MCF 10A (cell line): ENCODE measurements at regions not wholly inside any gene's neighbourhood (a gene's known extent, or its start where the extent isn't known, plus 50 kb on each side); places are given as distances from the start of the nearest gene placed in this dataset.

ENCODE experiments used
- BruUV-seq: library from RNA; stranded (reverse); fragments of 400-500 nt; replicated peaks from 2 replicates; lab custom pipeline; 2021; lab: Mats Ljungman, UMichigan
- CTCF ChIA-PET: fragments of 300-600 bp; sonication (Branson Sonifier 250); formaldehyde crosslinking; extraction: SDS; loops from one replicate; lab custom pipeline; 2021; ENCODE audit warnings: antibody characterized with exemption, inconsistent platforms; lab: Yijun Ruan, JAX
- POLR2A ChIA-PET: fragments of 300-600, 350-650 bp; sonication (Branson Sonifier 250); formaldehyde crosslinking; extraction: SDS; loops from one replicate; lab custom pipeline; 2020; ENCODE audit warnings: antibody characterized with exemption, inconsistent platforms; lab: Yijun Ruan, JAX
- DNase-seq: peaks from one replicate; pipeline ENCODE4 v3.0.0-alpha.2; 2018; ENCODE audit not compliant: unreplicated experiment
- H3K27ac Mint-ChIP-seq: one replicate; pipeline ENCODE4 v1.8.0; 2022; ENCODE audit warnings: mild to moderate bottlenecking, low read depth, mixed read lengths; ENCODE audit not compliant: unreplicated experiment
- H3K27me3 Mint-ChIP-seq: one replicate; pipeline ENCODE4 v1.8.0; 2022; ENCODE audit warnings: mixed read lengths; ENCODE audit not compliant: insufficient read depth, unreplicated experiment
- H3K36me3 Mint-ChIP-seq: one replicate; pipeline ENCODE4 v1.8.0; 2022; ENCODE audit warnings: mild to moderate bottlenecking, moderate library complexity, mixed read lengths; ENCODE audit not compliant: insufficient read depth, unreplicated experiment
- H3K4me1 Mint-ChIP-seq: one replicate; pipeline ENCODE4 v1.8.0; 2022; ENCODE audit warnings: mixed read lengths; ENCODE audit not compliant: insufficient read depth, unreplicated experiment
- H3K4me3 Mint-ChIP-seq: one replicate; pipeline ENCODE4 v1.8.0; 2022; ENCODE audit warnings: mild to moderate bottlenecking, moderate library complexity, mixed read lengths; ENCODE audit not compliant: unreplicated experiment
- H3K9me3 Mint-ChIP-seq: one replicate; pipeline ENCODE4 v1.8.0; 2022; ENCODE audit warnings: mixed read lengths; ENCODE audit not compliant: unreplicated experiment
- CTCF ChIP-seq: fragments of 200-600 bp; IDR thresholded peaks from one replicate; pipeline ENCODE4 v1.8.0; 2022; ENCODE audit warnings: antibody characterized with exemption, mild to moderate bottlenecking; ENCODE audit not compliant: unreplicated experiment
- intact Hi-C: fragments of 100-400 bp; cut with micrococcal nuclease; formaldehyde crosslinking; loops from 2 replicates; pipeline ENCODE4 v1.14.1; 2022

- ChIA-PET CTCF (interaction anchor here (0.6 kb wide), 3 partner anchors 74 to 976 kb away, joined by 3 to 4 read pairs (median 3); no protein-coding TSS in a partner anchor), POLR2A (interaction anchor here (0.7 kb wide), 1 partner anchor 120 kb away, joined by 3 read pairs; no protein-coding TSS in a partner anchor)
- no peak for TF ChIP-seq CTCF
- intact Hi-C loops = no loop called here
- no TSS peak for BruUV-seq
- Mint-ChIP-seq H3K4me1 (no peaks in the 10 kb centered on the region), H3K36me3 (peaks cover 6% of the 10 kb centered on the region), H3K27ac (no peak overlapping the region), H3K4me3 (no peak overlapping the region), H3K27me3 (peaks cover 22% of the 10 kb centered on the region), H3K9me3 (no peaks in the 10 kb centered on the region)
- no peak for DNase-seq
These were observed 53.5 kb upstream of the APCDD1L start for GRCh38 chr20:58568483-58569240.

- intact Hi-C loops = no loop called here
- H3K4me1 Mint-ChIP-seq = no peaks in the 10 kb centered on the region
These were observed 52.9 kb upstream of the APCDD1L start for GRCh38 chr20:58568126-58568482.

GRCh38 chr20:58567437-58567836, 52.2 kb upstream of the APCDD1L start:
- intact Hi-C loops = no loop called here
- H3K9me3 Mint-ChIP-seq = no peaks in the 10 kb centered on the region
- ChIA-PET CTCF (interaction anchor here (0.5 to 0.7 kb wide), 2 partner anchors 178 to 187 kb away, joined by 3 read pairs; partner anchors contain the start of gene VAPB), POLR2A (interaction anchor here (0.8 kb wide), 1 partner anchor 12 kb away, joined by 3 read pairs; no protein-coding TSS in a partner anchor)
- H3K4me3 Mint-ChIP-seq = no peak overlapping the region
- BruUV-seq = no TSS peak
- peaks cover 6% of the 10 kb centered on the region for H3K36me3 Mint-ChIP-seq
- H3K4me1 Mint-ChIP-seq = no peaks in the 10 kb centered on the region
- no peak for DNase-seq
- peaks cover 22% of the 10 kb centered on the region for H3K27me3 Mint-ChIP-seq
- no peak overlapping the region for H3K27ac Mint-ChIP-seq
- TF ChIP-seq CTCF = no peak

More at GRCh38 chr20:58568126-58568482, 52.9 kb upstream of the APCDD1L start:
- H3K4me3 Mint-ChIP-seq = no peak overlapping the region
- no TSS peak for BruUV-seq
- no peak overlapping the region for H3K27ac Mint-ChIP-seq
- CTCF ChIA-PET = no interaction called here
- H3K36me3 Mint-ChIP-seq = peaks cover 6% of the 10 kb centered on the region
- peaks cover 22% of the 10 kb centered on the region for H3K27me3 Mint-ChIP-seq
- no peak for DNase-seq
- no peaks in the 10 kb centered on the region for H3K9me3 Mint-ChIP-seq
- POLR2A ChIA-PET = interaction anchor here (0.7 kb wide), 1 partner anchor 120 kb away, joined by 3 read pairs; no protein-coding TSS in a partner anchor
- no peak for TF ChIP-seq CTCF

GRCh38 chr20:58566981-58567380, 51.8 kb upstream of the APCDD1L start:
- Mint-ChIP-seq H3K9me3 (no peaks in the 10 kb centered on the region), H3K4me1 (no peaks in the 10 kb centered on the region), H3K4me3 (no peak overlapping the region), H3K27ac (no peak overlapping the region), H3K36me3 (peaks cover 6% of the 10 kb centered on the region), H3K27me3 (peaks cover 22% of the 10 kb centered on the region)
- POLR2A ChIA-PET = interaction anchor here (0.8 kb wide), 1 partner anchor 11 kb away, joined by 3 read pairs; no protein-coding TSS in a partner anchor
- CTCF ChIA-PET = interaction anchor here (0.5 to 0.7 kb wide), 3 partner anchors 178 to 1062 kb away, joined by 3 to 4 read pairs (median 3); partner anchors contain the start of gene VAPB
- TF ChIP-seq CTCF = no peak
- intact Hi-C loops = no loop called here
- no TSS peak for BruUV-seq
- DNase-seq = no peak
